Hematopoietic multipotent progenitor cell treated with erythropoietin and hydrocortisone succinate and interleukin-3 and kit ligand, for 15 days (in vitro differentiated cells): ENCODE measurements at regions not wholly inside any gene's neighbourhood (a gene's known extent, or its start where the extent isn't known, plus 50 kb on each side); places are given as distances from the start of the nearest gene placed in this dataset.
"Not testable (repeated sequence)": the region's sequence is repeated elsewhere in the genome, so short reads cannot be mapped to it uniquely, and the experiment has no call there.

Experiments used
- DNase-seq: peaks from one replicate; pipeline ENCODE4 v3.0.0-alpha.2; 2015; ENCODE audit warnings: low spot score

DNA sequence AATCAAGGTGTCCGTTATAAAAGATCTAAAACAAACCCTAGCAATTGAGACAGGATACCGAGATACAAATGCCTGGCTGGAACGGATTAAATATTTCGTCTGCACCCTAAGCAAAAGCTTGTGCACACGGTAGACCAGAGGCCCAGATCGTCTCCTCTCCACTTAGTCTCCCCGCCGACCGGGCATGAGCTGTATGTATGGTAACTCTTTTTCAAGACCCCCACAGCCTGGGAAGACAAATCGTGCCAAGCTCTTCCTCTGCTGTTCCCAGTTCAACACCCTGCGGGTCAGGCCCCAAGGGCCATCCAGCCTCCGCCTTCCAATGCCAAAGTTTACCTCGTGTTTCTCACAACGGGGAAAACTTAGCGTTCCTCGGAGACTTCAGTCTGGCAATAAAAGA lies 285.7 kb upstream of the GALNT17 start:
- DNase-seq = no peak

DNA sequence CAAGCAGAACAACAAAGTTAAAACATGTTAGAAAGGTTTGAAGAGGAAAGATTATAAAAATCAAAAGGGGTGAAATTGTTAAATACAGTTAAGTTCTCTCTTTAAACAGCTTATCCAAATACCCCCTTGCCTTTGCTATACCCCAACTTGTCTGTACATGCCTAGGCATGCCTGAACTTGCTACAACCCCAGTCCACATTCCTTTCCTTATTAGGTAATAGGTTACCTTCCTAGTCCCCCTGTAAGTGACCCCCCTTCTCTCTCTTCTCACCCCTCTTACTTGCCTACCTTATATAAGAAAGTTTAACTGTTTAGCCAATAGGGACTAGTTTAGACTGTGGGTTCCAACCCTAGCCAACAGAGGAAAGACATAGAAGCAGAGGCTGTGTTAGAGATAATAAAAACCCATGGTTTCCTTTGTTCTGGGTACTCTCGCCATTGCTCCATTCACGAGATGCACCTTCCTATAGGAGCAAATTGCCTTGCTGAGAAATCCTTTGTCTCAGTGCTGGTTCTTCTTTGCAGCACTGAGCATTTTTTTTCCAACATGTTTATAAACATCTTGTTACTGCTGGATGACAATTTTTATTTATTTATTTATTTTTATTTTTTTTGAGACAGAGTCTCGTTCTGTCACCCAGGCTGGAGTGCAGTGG lies 282.2 kb upstream of the GALNT17 start:
- no peak for DNase-seq

DNA sequence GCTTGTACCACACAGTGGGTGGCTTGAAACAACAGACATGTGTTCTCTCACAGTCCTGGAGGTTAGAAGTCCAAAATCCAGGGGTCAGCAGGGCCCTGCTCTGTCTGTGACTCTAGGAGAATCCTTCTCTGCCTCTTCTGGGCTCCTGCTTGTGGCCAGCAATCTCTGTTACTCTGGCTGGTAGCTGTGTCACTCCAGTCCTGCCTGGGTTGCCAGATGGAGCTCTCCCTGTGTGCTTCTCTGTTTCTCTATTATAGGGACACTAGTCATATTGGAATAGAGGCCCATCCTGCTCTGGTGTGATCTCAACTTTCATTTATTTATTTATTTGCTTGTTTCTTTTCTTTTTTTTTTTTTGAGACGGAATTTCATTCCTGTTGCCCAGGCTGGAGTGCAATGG lies 276.6 kb upstream of the GALNT17 start:
- DNase-seq = no peak

DNA sequence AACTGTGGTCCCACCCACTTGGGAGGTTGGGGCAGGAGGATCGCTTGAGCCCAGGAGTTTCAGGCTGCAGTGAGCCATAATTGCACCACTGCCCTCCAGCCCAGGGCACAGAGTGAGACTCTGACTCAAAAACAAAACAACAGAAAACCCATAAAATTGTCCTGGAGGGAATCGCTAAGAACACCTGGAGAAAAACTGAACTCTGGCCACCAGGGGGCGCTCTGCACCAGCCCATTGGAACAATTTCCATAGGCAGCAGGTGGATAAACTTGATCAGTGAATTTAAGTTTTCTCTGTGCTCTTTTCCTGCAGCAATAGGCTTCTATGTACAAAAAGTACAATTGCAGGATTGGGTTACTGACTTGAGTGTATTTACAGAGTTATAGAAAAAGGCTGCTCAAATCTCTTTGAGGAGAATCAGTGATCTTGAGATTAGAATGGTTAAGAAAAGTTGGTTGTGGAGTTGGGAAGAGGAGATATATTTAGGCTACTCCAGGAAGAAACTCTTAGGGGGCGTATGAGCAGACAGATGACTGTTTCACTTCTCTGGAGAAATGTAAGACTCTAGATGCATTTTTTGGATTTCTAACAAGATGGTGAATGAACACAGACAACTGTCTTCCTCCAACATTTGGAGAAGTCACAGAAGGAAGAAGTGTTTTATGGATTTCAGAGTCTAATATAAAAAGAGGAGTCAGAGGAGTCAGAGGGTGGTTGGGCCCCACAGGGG lies 274.9 kb upstream of the GALNT17 start:
- DNase-seq = peak; percentile 45

DNA sequence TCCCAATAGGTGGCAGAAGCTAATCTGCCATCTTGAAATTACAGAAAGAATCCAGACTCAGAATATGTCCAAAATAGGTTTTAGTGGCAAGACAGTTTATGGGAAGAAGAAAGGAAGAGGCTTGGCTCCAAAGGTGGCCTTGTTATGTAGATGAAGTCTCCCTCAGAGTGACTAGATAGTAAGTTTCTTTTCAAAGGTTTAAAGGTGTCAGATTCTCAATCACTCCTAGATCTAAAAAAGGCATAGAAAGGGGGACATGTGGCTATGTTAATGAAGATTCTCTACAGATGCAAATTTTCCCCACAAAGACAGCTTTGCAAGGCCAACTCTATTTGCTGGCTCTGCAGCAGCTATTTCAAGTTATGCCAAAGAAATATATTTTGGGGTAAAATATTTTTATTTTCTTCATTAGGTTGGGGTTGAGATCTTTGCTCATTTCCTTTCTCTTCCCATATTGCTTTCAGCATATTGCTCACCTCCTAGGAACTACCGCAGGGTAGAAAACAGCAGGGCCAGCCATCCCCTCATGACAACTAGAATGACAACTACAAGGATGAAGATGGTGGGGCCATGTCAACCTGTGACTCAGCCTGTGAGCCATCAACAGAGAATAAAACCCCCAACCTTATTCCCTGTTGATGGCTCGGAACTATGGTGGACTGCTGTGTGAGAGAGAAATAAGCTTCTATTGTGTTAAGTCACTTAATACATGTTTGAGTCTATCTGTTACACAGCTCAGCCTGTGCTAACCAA lies 274.0 kb upstream of the GALNT17 start:
- DNase-seq = no peak

DNA sequence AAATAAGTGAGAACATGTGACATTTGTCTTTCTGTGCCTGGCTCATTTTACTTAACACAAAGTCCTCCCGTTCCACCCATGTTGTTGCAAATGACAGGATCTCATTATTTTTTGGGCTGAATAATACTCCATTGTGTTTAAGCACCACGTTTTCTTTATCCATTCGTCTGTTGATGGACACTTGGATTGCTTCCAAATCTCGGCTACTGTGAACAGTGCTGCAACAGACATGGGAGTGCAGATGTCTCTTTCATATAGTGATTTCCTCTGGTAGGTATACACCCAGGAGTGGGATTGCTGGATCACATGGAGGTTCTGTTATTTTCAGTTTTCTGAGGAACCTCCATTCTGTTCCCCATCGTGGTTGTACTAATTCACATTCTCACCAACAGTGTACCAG lies 264.4 kb upstream of the GALNT17 start:
- no peak for DNase-seq

DNA sequence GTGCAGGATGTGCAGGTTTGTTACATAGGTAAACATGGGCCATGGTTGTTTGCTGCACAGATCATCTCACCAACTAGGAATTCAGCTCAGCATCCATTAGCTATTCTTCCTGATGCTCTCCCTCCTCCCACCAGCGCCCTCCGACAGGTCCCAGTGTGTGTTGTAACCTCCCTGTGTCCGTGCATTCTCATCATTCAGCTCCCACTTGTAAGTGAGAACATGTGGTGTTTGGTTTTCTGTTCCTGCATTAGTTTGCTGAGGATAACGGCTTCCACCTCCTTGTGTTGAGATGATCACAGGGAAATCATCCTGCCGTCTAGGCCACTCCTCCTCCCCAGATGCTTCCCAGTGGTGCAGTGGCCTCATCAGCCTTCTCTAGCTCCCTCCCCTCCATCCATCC lies 261.6 kb upstream of the GALNT17 start:
- DNase-seq = no peak

DNA sequence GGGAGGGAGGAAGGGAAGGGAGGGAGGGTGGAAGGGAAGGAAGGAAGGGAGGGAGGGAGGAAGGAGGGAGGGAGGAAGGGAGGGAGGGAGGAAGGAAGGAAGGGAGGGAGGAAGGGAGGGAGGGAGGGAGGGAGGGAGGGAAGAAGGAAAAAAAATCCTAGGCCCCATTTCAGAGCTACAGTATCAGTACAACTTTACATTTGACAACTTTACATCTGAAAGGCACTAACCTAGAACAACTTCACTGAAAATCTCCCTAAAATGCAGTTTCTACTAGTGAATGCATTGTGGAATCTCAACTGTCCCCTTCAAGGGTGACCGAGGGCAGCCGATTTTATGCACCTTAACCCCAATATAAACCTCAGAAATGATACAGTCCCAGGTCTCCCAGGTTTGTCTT lies 259.8 kb upstream of the GALNT17 start:
- no peak for DNase-seq

DNA sequence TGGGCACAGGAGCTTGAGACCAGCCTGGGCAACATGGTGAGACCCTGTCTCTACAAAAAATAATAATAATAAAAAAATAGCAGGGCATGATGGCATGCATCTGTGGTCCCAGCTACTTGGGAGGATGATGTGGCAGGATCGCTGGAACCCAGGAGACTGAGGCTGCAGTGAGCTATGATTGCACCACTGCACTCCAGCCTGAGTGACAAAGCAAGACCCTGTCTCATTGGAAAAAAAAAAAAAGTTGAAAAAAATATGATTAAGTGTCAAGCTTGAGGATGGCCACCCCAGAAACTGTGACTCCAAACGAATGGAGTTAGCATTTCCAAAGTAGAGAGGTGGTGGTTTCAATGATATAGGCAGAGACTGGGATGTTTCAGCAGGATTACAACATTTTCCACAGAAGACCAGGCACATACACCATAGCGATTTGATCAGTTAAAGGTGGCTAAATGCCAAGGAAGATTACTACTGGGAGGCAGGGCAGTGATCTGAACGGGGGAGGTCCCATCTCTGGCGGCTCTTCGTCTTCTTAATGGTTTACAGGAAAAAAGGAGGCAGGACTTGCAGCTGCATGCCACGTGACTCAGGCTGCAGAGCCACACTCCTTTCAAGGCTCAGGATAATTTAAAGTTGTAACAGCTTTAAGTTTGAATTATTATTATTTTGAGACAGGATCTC lies 250.6 kb upstream of the GALNT17 start:
- no peak for DNase-seq

DNA sequence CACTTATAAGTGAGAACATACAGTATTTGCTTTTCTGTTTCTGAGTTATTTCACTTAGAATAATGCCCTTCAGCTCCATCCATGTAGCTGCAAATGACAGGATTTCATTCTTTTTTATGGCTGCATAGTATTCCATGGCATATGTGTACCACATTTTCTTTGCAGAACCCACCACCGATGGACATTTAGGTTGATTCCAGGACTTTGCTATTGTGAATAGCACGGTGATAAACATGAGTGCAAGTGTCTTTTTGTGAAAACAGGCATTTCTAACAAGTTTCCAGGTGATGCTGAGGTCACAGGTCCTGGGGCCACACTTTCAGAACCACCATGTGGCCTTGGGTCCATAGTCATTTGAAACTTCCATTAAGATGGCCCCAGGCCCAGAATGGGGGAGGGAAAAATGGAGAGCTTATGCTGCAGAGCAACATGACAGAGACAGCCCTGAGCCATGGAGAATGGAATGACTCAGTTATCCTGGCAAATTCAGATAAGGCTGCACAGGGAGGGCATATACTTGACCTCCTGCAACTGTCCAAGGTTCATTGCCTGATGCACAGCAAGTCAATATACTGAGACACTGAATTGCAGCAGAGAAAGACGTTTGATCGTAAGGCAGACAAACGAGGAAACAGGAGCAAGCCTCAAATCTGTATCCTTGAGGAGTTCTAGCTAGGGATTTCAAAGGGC lies 248.0 kb upstream of the GALNT17 start:
- no peak for DNase-seq

DNA sequence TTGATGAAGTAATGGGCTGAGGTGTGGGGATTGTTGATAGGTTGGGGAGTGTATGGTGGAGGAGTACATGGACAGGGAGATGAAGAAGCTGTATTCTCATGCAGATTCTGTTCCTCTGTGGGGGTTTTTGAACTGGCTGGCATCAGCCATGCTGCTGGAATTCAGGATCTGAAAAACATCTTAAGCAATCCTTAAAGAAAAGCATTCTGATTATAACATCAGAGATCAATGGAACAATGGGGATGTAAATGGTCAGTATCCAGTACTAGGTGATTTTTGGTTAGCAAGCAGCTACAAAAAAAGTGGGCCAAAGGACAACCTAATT lies 247.5 kb upstream of the GALNT17 start:
- DNase-seq = no peak

DNA sequence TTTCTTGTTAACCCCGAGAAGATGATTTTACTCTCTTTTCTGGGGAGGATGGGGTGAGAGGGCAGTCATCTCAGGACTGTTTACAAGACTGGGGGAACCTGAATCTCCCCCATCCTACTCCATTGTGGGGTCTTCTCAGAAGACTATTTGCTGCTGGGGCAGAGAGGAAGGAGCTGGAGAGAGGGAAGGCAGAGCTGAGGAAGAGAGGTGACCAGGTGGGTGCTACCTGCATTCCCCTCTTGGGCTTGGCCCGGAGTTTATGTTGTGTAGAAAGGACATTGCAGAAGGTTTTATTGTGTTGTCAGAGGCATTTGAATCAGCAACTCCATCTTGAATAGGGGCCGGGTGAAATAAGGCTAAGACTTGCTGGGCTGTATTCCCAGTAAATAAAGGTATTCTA lies 247.1 kb upstream of the GALNT17 start:
- DNase-seq = no peak

DNA sequence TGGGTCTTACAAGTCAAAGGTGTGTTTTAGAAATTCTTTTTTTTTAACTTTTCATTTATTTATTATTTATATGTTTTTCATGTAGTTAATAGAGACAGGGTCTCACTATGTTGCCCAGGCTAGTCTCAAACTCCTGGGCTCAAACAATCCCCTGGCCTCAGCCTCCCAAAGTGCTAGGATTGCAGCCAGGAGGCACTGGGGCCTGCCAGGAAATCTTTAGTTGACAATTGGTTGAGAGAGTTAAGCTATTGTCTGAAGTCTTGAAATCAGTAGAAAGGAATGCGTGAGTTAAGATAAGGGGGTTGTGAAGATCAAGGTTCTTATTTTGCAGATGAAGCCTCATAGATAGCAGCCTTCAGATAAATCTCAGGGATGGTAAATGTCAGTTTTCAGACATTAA lies 245.4 kb upstream of the GALNT17 start:
- DNase-seq = no peak

DNA sequence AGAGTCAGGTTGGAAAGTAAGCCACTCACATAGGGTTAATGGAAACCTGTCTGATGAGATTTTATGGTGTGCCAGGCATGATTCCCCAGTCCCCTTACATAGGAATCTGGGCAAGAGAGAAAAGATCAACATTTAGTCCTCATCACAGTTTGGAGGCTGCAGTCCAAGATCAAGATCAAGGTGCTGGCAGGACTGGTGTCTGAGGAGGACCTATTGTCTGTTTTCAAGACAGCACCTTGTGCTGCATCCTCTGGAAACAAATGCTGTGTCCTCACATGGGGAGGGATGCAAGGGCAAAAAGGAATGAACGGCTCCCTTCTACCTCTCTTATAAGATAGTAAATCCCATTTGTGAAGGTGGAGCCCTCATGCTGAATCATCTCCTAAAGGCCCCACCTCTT lies 244.8 kb upstream of the GALNT17 start:
- no peak for DNase-seq

DNA sequence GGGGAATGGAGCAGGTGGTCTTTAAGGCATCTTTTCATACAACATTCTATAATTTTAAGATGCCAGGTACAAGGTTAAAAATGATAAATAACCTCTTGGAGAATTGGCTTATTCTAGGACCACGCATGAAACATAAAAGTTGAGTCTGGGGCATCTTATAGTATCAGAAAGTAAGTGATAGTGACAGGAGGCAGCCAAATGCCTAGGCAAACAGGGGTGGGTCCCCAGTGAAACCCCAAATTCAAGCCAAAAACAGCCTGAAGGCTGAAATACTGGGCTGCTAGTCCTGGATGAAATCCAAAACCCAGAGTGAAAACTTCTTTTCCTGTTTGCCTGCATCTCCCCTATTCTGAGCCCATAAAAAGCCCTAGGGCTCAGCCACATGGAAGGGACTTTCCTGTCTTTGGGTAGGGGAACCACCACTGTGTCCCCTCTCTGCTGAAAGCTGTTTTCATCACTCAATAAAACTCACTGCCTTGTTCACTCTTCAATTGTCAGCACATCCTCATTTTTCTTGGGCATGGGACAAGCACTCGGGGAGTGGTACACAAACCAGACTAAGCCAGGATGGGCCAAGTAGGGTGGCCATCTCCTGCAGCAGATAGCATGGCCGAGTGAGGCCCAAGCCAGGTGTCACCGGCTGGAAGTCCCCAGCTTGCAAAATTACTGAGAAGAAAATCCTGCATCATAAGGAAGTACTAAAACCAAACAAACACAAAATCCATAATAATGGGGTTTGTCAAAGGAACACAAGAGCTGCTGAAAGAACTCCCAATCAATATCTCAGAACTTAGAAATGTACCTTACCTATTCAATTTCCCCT lies 241.6 kb upstream of the GALNT17 start:
- DNase-seq = no peak

DNA sequence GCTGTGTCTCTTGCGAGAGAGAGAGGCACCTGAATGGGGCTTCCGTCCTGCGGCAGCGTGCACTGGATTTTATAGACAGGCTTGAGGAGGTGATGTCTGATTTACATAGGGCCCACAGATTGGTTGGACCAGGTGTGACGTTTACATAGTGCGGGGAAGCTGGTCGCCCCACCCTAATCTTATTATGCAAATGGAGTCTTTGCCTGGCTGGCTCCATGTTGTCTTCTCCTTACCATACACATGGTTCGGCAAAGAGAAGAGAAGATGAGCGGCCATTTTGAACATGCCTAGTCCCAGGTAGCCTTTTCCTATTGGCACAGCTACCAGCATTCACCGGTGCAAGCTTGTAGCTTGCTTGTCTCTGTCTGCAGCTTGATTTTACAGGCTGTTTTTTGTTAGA lies 238.5 kb upstream of the GALNT17 start:
- DNase-seq = no peak

DNA sequence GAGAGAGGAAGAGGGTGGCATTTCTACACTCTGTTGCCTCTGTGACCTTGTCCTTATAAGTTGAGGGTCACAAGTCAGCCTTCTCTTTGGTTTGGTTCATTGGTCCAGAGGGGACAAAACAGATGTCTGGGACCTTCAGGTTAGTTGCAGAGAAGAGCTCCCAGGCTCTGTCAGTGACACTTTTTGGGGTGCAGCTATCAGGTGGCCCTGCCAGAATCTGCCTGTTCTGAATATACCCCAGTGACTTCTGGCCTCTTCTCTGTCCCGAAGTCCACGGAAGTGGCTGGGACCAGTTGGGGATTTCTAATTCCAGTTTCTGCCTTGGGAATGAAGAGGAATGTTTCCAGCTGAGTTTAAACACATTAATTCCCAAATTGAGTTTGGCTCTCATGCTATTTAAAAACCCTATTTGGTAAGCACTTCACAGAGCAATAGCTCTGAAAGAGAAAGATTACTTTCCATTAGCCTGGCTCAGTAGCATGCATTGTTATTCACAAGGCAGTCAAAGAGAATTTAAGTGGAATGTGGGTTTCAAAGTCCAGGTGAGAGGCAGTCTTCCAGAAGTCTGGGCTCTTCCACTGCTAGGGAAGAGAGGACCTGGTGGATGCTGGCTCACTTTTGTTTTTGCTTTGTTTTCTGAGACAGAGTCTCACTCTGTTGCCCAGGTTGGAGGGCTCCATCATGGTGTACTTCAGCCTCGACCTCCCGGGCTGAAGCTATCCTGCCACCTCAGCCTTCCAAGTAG lies 237.8 kb upstream of the GALNT17 start:
- no peak for DNase-seq

DNA sequence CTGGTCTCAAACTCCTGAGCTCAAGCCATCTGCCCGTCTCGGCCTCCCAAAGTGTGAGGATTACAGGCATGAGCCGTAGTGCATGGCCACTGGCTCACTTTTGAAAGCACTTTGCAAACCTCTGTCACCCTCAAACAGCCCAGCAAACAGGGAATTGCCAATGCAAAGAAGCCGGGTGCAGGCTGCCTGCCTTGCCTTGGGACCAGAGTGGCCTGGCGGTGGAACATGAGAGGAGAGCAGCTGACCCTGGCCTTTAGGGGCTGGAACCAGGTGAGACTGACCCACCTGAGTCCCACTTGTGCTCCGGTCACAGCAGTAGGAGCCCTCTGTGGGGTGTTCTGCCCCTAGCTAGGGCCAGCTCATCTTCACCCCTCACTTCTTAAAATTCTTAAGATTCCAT lies 237.1 kb upstream of the GALNT17 start:
- DNase-seq = no peak

DNA sequence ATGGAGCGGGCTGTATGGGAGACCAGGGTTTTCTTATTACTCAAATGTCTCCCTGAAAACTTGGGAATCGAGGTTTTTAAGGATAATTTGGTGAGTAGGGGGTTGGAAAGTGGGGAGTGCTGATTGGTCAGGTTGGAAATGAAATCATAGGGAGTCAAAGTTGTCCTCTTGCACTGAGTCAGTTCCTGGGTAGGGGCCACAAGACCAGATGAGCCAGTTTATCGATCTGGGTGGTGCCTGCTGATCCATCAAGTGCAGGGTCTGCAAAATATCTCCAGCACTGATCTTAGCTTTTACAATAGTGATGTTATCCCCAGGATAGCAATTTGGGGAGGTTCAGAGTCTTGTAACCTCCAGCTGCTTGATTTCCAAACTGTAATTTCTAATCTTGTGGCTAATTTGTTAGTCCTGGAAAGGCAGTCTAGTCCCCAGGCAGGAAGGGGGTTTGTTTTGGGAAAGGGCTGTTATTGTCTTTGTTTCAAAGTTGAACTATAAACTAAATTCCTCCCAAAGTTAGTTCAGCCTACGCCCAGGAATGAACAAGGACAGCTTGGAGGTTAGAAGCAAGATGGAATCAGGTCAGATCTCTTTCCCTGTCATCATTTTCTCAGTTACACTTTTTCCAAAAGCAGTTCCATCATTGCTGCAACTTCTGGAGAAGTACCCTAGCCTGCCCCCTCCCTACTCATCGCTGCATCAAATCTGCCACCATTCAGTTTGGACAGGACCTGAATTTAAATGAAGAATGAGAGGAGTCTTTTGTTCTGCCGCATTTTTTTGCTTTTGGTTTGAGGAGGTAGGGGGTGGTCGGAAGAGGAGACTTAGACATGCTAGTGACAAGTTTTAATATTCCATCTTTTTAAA lies 236.4 kb upstream of the GALNT17 start:
- not testable (repeated sequence) for DNase-seq
